Endothelial cell of umbilical vein (primary cell): ENCODE measurements at regions not wholly inside any gene's neighbourhood (a gene's known extent, or its start where the extent isn't known, plus 50 kb on each side); places are given as distances from the start of the nearest gene placed in this dataset.

ENCODE experiments used
- CTCF ChIP-seq, 2 donors: IDR thresholded peaks; 1 replicate in 1 of 2; 2 replicates in 1 of 2; pipeline ENCODE4 v1.5.1; 2011; ENCODE audit warnings: low read length in 2 of 2, mild to moderate bottlenecking in 2 of 2, moderate library complexity in 2 of 2, control low read depth in 1 of 2, inconsistent platforms in 1 of 2, low read depth in 1 of 2; ENCODE audit not compliant: insufficient read depth in 1 of 2; ENCODE audit errors: extremely low read depth in 1 of 2
- POLR2AphosphoS5 ChIP-seq: IDR thresholded peaks from 2 replicates; pipeline ENCODE4 v1.6.1; 2012; ENCODE audit warnings: low read depth, mild to moderate bottlenecking, control low read depth, low read length, moderate library complexity; ENCODE audit not compliant: insufficient read depth

- no peak for TF ChIP-seq CTCF (IDR thresholded peaks at IDR 0.05; ENCODE audit: extremely low read depth in 1 of 2, insufficient read depth in 1 of 2, low read depth in 1 of 2, low read length in 2 of 2)
- no peak for TF ChIP-seq POLR2AphosphoS5
Observed at GRCh38 chr3:62992520-62992919, 117.3 kb upstream of the CADPS start.
